ENCODE measurements at regions not wholly inside any gene's neighbourhood (a gene's known extent, or its start where the extent isn't known, plus 50 kb on each side); places are given as distances from the start of the nearest gene placed in this dataset.

GRCh38 chr17:64787921-64788271 is 125.8 kb upstream of the SMURF2 start:
- TF ChIP-seq BACH2 (CRISPR knock-in tag; IDR thresholded peaks at IDR 0.05; ENCODE audit: borderline replicate concordance) (no peak), SNAI2 (CRISPR knock-in tag; IDR thresholded peaks at IDR 0.05) (no peak), CREB5 (CRISPR knock-in tag; IDR thresholded peaks at IDR 0.05; ENCODE audit: low read depth) (no peak), PATZ1 (CRISPR knock-in tag; IDR thresholded peaks at IDR 0.05; ENCODE audit: borderline replicate concordance) (no peak), ZFP30 (CRISPR knock-in tag; IDR thresholded peaks at IDR 0.05) (no peak), RARB (CRISPR knock-in tag; IDR thresholded peaks at IDR 0.05) (no peak), CSRNP3 (CRISPR knock-in tag; IDR thresholded peaks at IDR 0.05) (no peak), ESRRG (CRISPR knock-in tag; IDR thresholded peaks at IDR 0.05) (no peak), ZNF565 (CRISPR knock-in tag; conservative IDR thresholded peaks at IDR 0.05; ENCODE audit: low read depth) (no peak), POU6F1 (CRISPR knock-in tag; IDR thresholded peaks at IDR 0.05; ENCODE audit: borderline replicate concordance, low read depth) (no peak), ZNF70 (CRISPR knock-in tag; IDR thresholded peaks at IDR 0.05) (no peak)

Measured in SK-N-SH treated with all-trans-retinoic acid at 6 μM for 48 hours (cell line).